ENCODE measurements at regions not wholly inside any gene's neighbourhood (a gene's known extent, or its start where the extent isn't known, plus 50 kb on each side); places are given as distances from the start of the nearest gene placed in this dataset.

- TF ChIP-seq EP300 (IDR thresholded peaks at IDR 0.05) (no peak), CTCF (IDR thresholded peaks at IDR 0.05) (no peak), POLR2A (IDR thresholded peaks at IDR 0.05) (no peak), POLR2AphosphoS5 (IDR thresholded peaks at IDR 0.05) (no peak)
Observed at GRCh38 chr2:191739194-191739593, 61.3 kb downstream of the NABP1 start.
